K562 (cell line): ENCODE measurements at regions not wholly inside any gene's neighbourhood (a gene's known extent, or its start where the extent isn't known, plus 50 kb on each side); places are given as distances from the start of the nearest gene placed in this dataset.
A peak's percentile ranks its signal among the peaks of the same experiment; 100 is the strongest.

Source experiments
- ATAC-seq: fragments of 200-7000 bp; cut with Tn5 transposase; 3 replicates; pipeline ENCODE4 v1.9.1; 2020; ENCODE audit warnings: moderate library complexity
- BruUV-seq: library from RNA; stranded (reverse); fragments of 400-500 nt; replicated peaks from 2 replicates; lab custom pipeline; 2021; lab: Mats Ljungman, UMichigan
- CTCF ChIA-PET: fragments of 300-600 bp; formaldehyde crosslinking; extraction: SDS; loops from one replicate; lab custom pipeline; 2021; ENCODE audit warnings: low intra/inter-chr PET ratio; lab: Yijun Ruan, JAX
- POLR2A ChIA-PET: fragments of 300-600, 350-650 bp; sonication (Branson Sonifier 250); formaldehyde crosslinking; extraction: SDS; loops from one replicate; lab custom pipeline; 2021; ENCODE audit warnings: antibody characterized with exemption, inconsistent platforms; lab: Yijun Ruan, JAX
- DNase-seq, 4 experiments: peaks; one replicate each; pipeline versions ENCODE4 v3.0.0 to v3.0.0-alpha.2; 2011 to 2018; ENCODE audit warnings: low spot score in 3 of 4, mixed read lengths in 3 of 4; ENCODE audit errors: extremely low read depth in 1 of 4
- FAIRE-seq: peaks from 2 replicates; lab custom pipeline; 2011; peaks lifted over from hg19 to GRCh38; lab: Jason Lieb, UNC
- H2AFZ ChIP-seq: 2 replicates; pipeline ENCODE4 v1.6.0; 2011; ENCODE audit warnings: low read depth, low read length, control low read depth, inconsistent platforms
- H3K27ac ChIP-seq: fragments of 200-600 bp; 3 replicates; pipeline ENCODE4 v1.8.0; 2011; ENCODE audit warnings: low read depth, mild to moderate bottlenecking, control low read depth, inconsistent platforms, low read length, moderate library complexity, mixed read lengths; ENCODE audit errors: extremely low read depth
- H3K27me3 ChIP-seq, 2 experiments: fragments of 300-600 bp in 1 of 2; 2 replicates in 1 of 2; 3 replicates in 1 of 2; pipeline versions ENCODE4 v1.6.0 to v1.8.0; 2011; ENCODE audit warnings: inconsistent platforms in 2 of 2, low read length in 2 of 2, mild to moderate bottlenecking in 1 of 2, mixed read lengths in 1 of 2, moderate library complexity in 1 of 2; ENCODE audit not compliant: control insufficient read depth in 2 of 2, insufficient read depth in 2 of 2
- H3K36me3 ChIP-seq: fragments of 300-600 bp; 3 replicates; pipeline ENCODE4 v1.8.0; 2011; ENCODE audit warnings: mild to moderate bottlenecking, low read length, inconsistent platforms; ENCODE audit not compliant: control insufficient read depth, insufficient read depth
- H3K4me1 ChIP-seq, 2 experiments: fragments of 200-600 bp in 1 of 2; replicated peaks in 1 of 2; 2 replicates in 1 of 2; 3 replicates in 1 of 2; pipeline versions ENCODE4 v1.5.1 to v1.8.0; 2011; ENCODE audit warnings: inconsistent platforms in 2 of 2, low read length in 2 of 2, mild to moderate bottlenecking in 1 of 2, mixed read lengths in 1 of 2, moderate library complexity in 1 of 2; ENCODE audit not compliant: control insufficient read depth in 2 of 2, insufficient read depth in 2 of 2
- H3K4me2 ChIP-seq: 2 replicates; pipeline ENCODE4 v1.6.1; 2011; ENCODE audit warnings: low read length, control low read depth, inconsistent platforms, mixed read lengths; ENCODE audit not compliant: insufficient read depth
- H3K4me3 ChIP-seq: fragments of 200-600 bp; sonication (generic), shearing (Covaris generic); 2 replicates; pipeline ENCODE4 v1.5.1; 2016; ENCODE audit warnings: control low read depth, inconsistent platforms
- H3K79me2 ChIP-seq: fragments of 200-600 bp; 3 replicates; pipeline ENCODE4 v1.8.0; 2011; ENCODE audit warnings: low read length, inconsistent platforms; ENCODE audit not compliant: control insufficient read depth, insufficient read depth
- H3K9ac ChIP-seq, 2 experiments: 2 replicates each; pipeline versions ENCODE4 v1.6.0 to v1.6.1; 2011; ENCODE audit warnings: low read depth in 2 of 2, low read length in 2 of 2, control low read depth in 1 of 2, inconsistent platforms in 1 of 2, mild to moderate bottlenecking in 1 of 2, mixed read lengths in 1 of 2; ENCODE audit not compliant: insufficient read depth in 1 of 2
- H3K9me1 ChIP-seq: one replicate; pipeline ENCODE4 v1.6.0; 2011; ENCODE audit warnings: inconsistent platforms, mild to moderate bottlenecking, low read length, moderate library complexity; ENCODE audit not compliant: control insufficient read depth, insufficient read depth
- H3K9me3 ChIP-seq: replicated peaks from 2 replicates; pipeline ENCODE4 v1.5.1; 2011; ENCODE audit warnings: low read depth, low read length, inconsistent platforms; ENCODE audit not compliant: control insufficient read depth, insufficient read depth
- H4K20me1 ChIP-seq: replicated peaks from 2 replicates; pipeline ENCODE4 v1.6.1; 2011; ENCODE audit warnings: low read length, inconsistent platforms, mixed read lengths; ENCODE audit not compliant: control insufficient read depth, insufficient read depth
- ATF4 ChIP-seq: fragments of 450-650 bp; formaldehyde crosslinking; IDR thresholded peaks from 2 replicates; pipeline ENCODE4 v1.4.0; 2022; ENCODE audit warnings: mild to moderate bottlenecking, moderate library complexity
- C11orf30 ChIP-seq: fragments of 450-650 bp; IDR thresholded peaks from 2 replicates; pipeline ENCODE4 v1.6.1; 2016; ENCODE audit warnings: low read depth, mild to moderate bottlenecking
- DMBX1 ChIP-seq: fragments of 250-450 bp; sonication (Bioruptor Pico); IDR thresholded peaks from 2 replicates; pipeline ENCODE4 v1.8.0; 2022; ENCODE audit warnings: inconsistent platforms, mild to moderate bottlenecking, moderate library complexity, borderline replicate concordance
- EP400 ChIP-seq: fragments of 450-650 bp; IDR thresholded peaks from 2 replicates; pipeline ENCODE4 v1.6.1; 2017; ENCODE audit warnings: antibody characterized with exemption, mild to moderate bottlenecking, moderate library complexity
- ERF ChIP-seq: fragments of 450-650 bp; formaldehyde crosslinking; IDR thresholded peaks from 2 replicates; pipeline ENCODE4 v1.4.0; 2020; ENCODE audit warnings: mild to moderate bottlenecking, mixed read lengths
- ETS2 ChIP-seq: IDR thresholded peaks from 2 replicates; pipeline ENCODE4 v1.6.1; 2016; ENCODE audit warnings: borderline replicate concordance, missing genetic modification characterization, mild to moderate bottlenecking, moderate library complexity, missing compliant biosample characterization; ENCODE audit not compliant: poor library complexity, severe bottlenecking
- HDAC3 ChIP-seq: fragments of 450-650 bp; IDR thresholded peaks from 2 replicates; pipeline ENCODE4 v1.6.1; 2018; ENCODE audit warnings: borderline replicate concordance, mild to moderate bottlenecking, moderate library complexity; ENCODE audit not compliant: partially characterized antibody
- MAFF ChIP-seq: IDR thresholded peaks from 2 replicates; pipeline ENCODE4 v1.6.1; 2012; ENCODE audit warnings: low read length, improper control_type of control experiment
- MAFG ChIP-seq: fragments of 450-650 bp; conservative IDR thresholded peaks from 2 replicates; pipeline ENCODE4 v1.6.1; 2016; ENCODE audit warnings: missing genetic modification characterization, missing compliant biosample characterization
- NFIC ChIP-seq: fragments of 450-650 bp; IDR thresholded peaks from 2 replicates; pipeline ENCODE4 v1.6.1; 2017; ENCODE audit warnings: mild to moderate bottlenecking, inconsistent platforms
- PATZ1 ChIP-seq: fragments of 250-450 bp; sonication (Bioruptor Pico); IDR thresholded peaks from 2 replicates; pipeline ENCODE4 v1.5.0; 2020; ENCODE audit warnings: mild to moderate bottlenecking, borderline replicate concordance
- PCBP2 ChIP-seq: fragments of 200-400 bp; formaldehyde crosslinking; IDR thresholded peaks from 2 replicates; pipeline ENCODE4 v1.6.1; 2018; ENCODE audit warnings: low read length, low read depth, mild to moderate bottlenecking, moderate library complexity; ENCODE audit not compliant: poor library complexity, severe bottlenecking
- SRSF7 ChIP-seq: fragments of 200-400 bp; formaldehyde crosslinking; optimal IDR thresholded peaks from 2 replicates; pipeline ENCODE3; 2017; ENCODE audit warnings: mild to moderate bottlenecking, low read depth, low read length
- ZKSCAN1 ChIP-seq: fragments of 150-350 bp; IDR thresholded peaks from 2 replicates; pipeline ENCODE4 v1.6.1; 2016; ENCODE audit warnings: low read depth, low read length
- ZNF316 ChIP-seq: fragments of 450-650 bp; IDR thresholded peaks from 2 replicates; pipeline ENCODE4 v1.6.1; 2016
- ZNF76 ChIP-seq: fragments of 250-450 bp; sonication (Bioruptor Pico); IDR thresholded peaks from 2 replicates; pipeline ENCODE4 v1.4.0; 2020; ENCODE audit warnings: mild to moderate bottlenecking, moderate library complexity, borderline replicate concordance
- WGBS: fragments of 100-300 bp; shearing (Covaris generic); methylation state at CpG from one replicate; pipeline ENCODE4 v1.1.6; 2016; ENCODE audit warnings: low coverage, mixed read lengths; ENCODE audit not compliant: insufficient coverage; ENCODE audit errors: missing lambda C conversion rate; 5-methylcytosine and 5-hydroxymethylcytosine counted together
- in situ Hi-C: fragments of 300-500 bp; cut with MboI; formaldehyde crosslinking; loops from 4 replicates; pipeline ENCODE4 v1.15.0; 2018; ENCODE audit warnings: inconsistent platforms, mixed read lengths
- intact Hi-C: fragments of 100-400 bp; cut with micrococcal nuclease; formaldehyde crosslinking; loops from 2 replicates; pipeline ENCODE4 v1.14.2; 2022

GRCh38 chr11:37532271-37532670 lies 934.2 kb upstream of the RAG2 start (continued):
- no peak for TF ChIP-seq DMBX1 (CRISPR knock-in tag)
- TF ChIP-seq ETS2 (tag): no peak
- no peak for TF ChIP-seq SRSF7
- no peak for TF ChIP-seq PATZ1 (CRISPR knock-in tag)
- TF ChIP-seq ERF (CRISPR knock-in tag): no peak
- TF ChIP-seq ZKSCAN1: no peak
- TF ChIP-seq EP400: no peak
- no peak for TF ChIP-seq ZNF76
- TF ChIP-seq PCBP2: no peak

- H3K4me3 ChIP-seq: no peak overlapping the region
- no peak for TF ChIP-seq PCBP2
- TF ChIP-seq MAFG (tag): peak; percentile 62
- no peak for TF ChIP-seq NFIC
- peak; percentile 52 for TF ChIP-seq MAFF
- no peak for TF ChIP-seq HDAC3
- no peak for TF ChIP-seq ATF4 (CRISPR knock-in tag)
- TF ChIP-seq ZNF316: peak; percentile 62
- TF ChIP-seq C11orf30: peak; percentile 31; the same call in 1 of the 2 replicates
- no TSS peak for BruUV-seq
- H3K36me3 ChIP-seq: no peaks in the 10 kb centered on the region
- DNase-seq (no peak), ATAC-seq (no peak), FAIRE-seq (no peak)
- H3K27ac ChIP-seq: no peak overlapping the region
- no peak overlapping the region for H3K9ac ChIP-seq
- H3K4me2 ChIP-seq: no peak overlapping the region
- no peaks in the 10 kb centered on the region for H3K9me3 ChIP-seq
- H3K27me3 ChIP-seq: no peaks in the 10 kb centered on the region
- H3K79me2 ChIP-seq: no peaks in the 10 kb centered on the region
- no peaks in the 10 kb centered on the region for H3K4me1 ChIP-seq
- in situ Hi-C loops (no loop called here), intact Hi-C loops (no loop called here)
- CTCF ChIA-PET: no interaction called here
- H3K9me1 ChIP-seq: no peaks in the 10 kb centered on the region
- H4K20me1 ChIP-seq: no peaks in the 10 kb centered on the region
- POLR2A ChIA-PET: no interaction called here
- 0% methylated on average over 1 of the region's 1 CpG for WGBS
- no peak overlapping the region for H2AFZ ChIP-seq
These were observed 929.5 kb upstream of the RAG2 start for GRCh38 chr11:37527545-37527944.
